A673 (cell line): ENCODE measurements at regions not wholly inside any gene's neighbourhood (a gene's known extent, or its start where the extent isn't known, plus 50 kb on each side); places are given as distances from the start of the nearest gene placed in this dataset.
"Not testable (repeated sequence)": the region's sequence is repeated elsewhere in the genome, so short reads cannot be mapped to it uniquely, and the experiment has no call there.

ENCODE experiments used
- CTCF ChIP-seq: fragments of 300-800, 200-600 bp; sonication (generic); conservative IDR thresholded peaks from 2 replicates; pipeline ENCODE4 v1.5.1; 2017; ENCODE audit warnings: low read depth, mild to moderate bottlenecking, antibody characterized with exemption, low read length, moderate library complexity, mixed read lengths
- EZH2 ChIP-seq: fragments of 200-600 bp; sonication (generic); IDR thresholded peaks from 2 replicates; pipeline ENCODE4 v1.6.1; 2017; ENCODE audit warnings: borderline replicate concordance, low read depth, mild to moderate bottlenecking, mixed read lengths, antibody characterized with exemption, low read length; ENCODE audit not compliant: poor library complexity, severe bottlenecking

- not testable (repeated sequence) for TF ChIP-seq CTCF, EZH2
These were observed 174.6 kb downstream of the TP53TG3F start for GRCh38 chr16:33634057-33634456.
